ENCODE measurements at regions not wholly inside any gene's neighbourhood (a gene's known extent, or its start where the extent isn't known, plus 50 kb on each side); places are given as distances from the start of the nearest gene placed in this dataset.
"Not testable (repeated sequence)": the region's sequence is repeated elsewhere in the genome, so short reads cannot be mapped to it uniquely, and the experiment has no call there.

- H3K9me3 ChIP-seq (ENCODE audit: control insufficient read depth, low read depth, low read length); DNase-seq; H3K36me3 ChIP-seq (ENCODE audit: control insufficient read depth, insufficient read depth, low read length); H3K27me3 ChIP-seq (ENCODE audit: control insufficient read depth, insufficient read depth, low read length); H3K4me1 ChIP-seq (ENCODE audit: control insufficient read depth, insufficient read depth, low read length); H3K4me3 ChIP-seq (ENCODE audit: low read length); H3K27ac ChIP-seq (ENCODE audit: low read length): not testable (repeated sequence)
- 100% methylated on average over 2 of the region's 3 CpGs for WGBS (ENCODE audit: insufficient coverage, low lambda C conversion rate)
These were observed 338.1 kb upstream of the GALNTL6 start for GRCh38 chr4:171475111-171475510.

DNA sequence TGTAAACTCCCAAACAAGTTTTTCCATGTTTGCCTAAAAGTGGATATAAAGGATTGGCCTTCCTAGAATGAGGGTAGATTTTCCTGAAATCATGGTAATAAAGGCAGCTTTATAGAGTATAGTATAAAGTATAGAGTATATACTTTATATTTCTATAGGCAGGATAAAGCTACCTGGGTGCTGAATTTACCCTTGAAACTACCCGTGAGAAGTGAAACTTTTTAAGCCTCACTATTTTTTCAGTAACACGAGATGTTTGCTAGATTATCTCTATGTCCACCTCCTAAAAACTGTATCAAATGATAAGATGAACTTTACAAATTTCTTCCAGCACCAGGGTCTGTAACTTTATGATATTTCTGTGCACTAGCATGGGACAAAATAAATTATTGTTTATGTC, 340.0 kb upstream of the GALNTL6 start:
- no peak for DNase-seq

GRCh38 chr4:171472230-171472629, 341.0 kb upstream of the GALNTL6 start:
- H3K36me3 ChIP-seq (ENCODE audit: control insufficient read depth, insufficient read depth, low read length): no peaks in the 10 kb centered on the region
- WGBS (ENCODE audit: insufficient coverage, low lambda C conversion rate): 95% methylated on average over 3 of the region's 4 CpGs

More for the DNA sequence above, 340.0 kb upstream of the GALNTL6 start:
- Histone ChIP-seq H3K9me3 (ENCODE audit: control insufficient read depth, low read depth, low read length) (no peaks in the 10 kb centered on the region), H3K4me3 (ENCODE audit: low read length) (no peak overlapping the region), H3K27me3 (ENCODE audit: control insufficient read depth, insufficient read depth, low read length) (no peaks in the 10 kb centered on the region), H3K36me3 (ENCODE audit: control insufficient read depth, insufficient read depth, low read length) (no peaks in the 10 kb centered on the region), H3K27ac (ENCODE audit: low read length) (no peak overlapping the region), H3K4me1 (ENCODE audit: control insufficient read depth, insufficient read depth, low read length) (no peaks in the 10 kb centered on the region)
- WGBS (ENCODE audit: insufficient coverage, low lambda C conversion rate): 65% methylated on average over 2 of the region's 2 CpGs

DNA sequence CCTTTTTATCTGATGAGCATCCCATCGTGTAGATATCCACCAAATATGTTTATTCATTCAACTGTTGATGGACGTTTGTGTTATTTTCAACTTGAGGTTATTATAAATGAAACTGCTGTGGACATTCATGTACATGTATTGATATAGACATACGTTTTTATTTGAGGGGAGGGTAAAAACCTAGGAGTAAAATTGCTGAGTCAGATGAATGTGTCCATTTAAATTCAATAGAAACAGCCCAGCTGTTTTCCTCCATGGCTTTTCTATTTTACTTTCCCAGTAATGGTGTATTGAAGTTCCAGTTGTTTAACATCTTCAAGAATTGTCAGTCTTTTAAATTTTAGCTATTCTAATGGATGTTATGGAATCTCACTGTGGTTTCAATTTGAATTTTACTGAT, 348.7 kb upstream of the GALNTL6 start:
- H3K27me3 ChIP-seq (ENCODE audit: control insufficient read depth, insufficient read depth, low read length): no peaks in the 10 kb centered on the region
- no peaks in the 10 kb centered on the region for H3K9me3 ChIP-seq (ENCODE audit: control insufficient read depth, low read depth, low read length)
- no peaks in the 10 kb centered on the region for H3K36me3 ChIP-seq (ENCODE audit: control insufficient read depth, insufficient read depth, low read length)
- no peak overlapping the region for H3K4me3 ChIP-seq (ENCODE audit: low read length)
- no peak for DNase-seq
- H3K4me1 ChIP-seq (ENCODE audit: control insufficient read depth, insufficient read depth, low read length): no peaks in the 10 kb centered on the region
- no peak overlapping the region for H3K27ac ChIP-seq (ENCODE audit: low read length)
- no CpG with 5 or more reads among the region's 3 CpGs for WGBS (ENCODE audit: insufficient coverage, low lambda C conversion rate)

More at GRCh38 chr4:171472230-171472629, 341.0 kb upstream of the GALNTL6 start:
- no peaks in the 10 kb centered on the region for H3K9me3 ChIP-seq (ENCODE audit: control insufficient read depth, low read depth, low read length)
- no peaks in the 10 kb centered on the region for H3K27me3 ChIP-seq (ENCODE audit: control insufficient read depth, insufficient read depth, low read length)
- DNase-seq: no peak
- no peaks in the 10 kb centered on the region for H3K4me1 ChIP-seq (ENCODE audit: control insufficient read depth, insufficient read depth, low read length)
- no peak overlapping the region for H3K4me3 ChIP-seq (ENCODE audit: low read length)
- no peak overlapping the region for H3K27ac ChIP-seq (ENCODE audit: low read length)

DNA sequence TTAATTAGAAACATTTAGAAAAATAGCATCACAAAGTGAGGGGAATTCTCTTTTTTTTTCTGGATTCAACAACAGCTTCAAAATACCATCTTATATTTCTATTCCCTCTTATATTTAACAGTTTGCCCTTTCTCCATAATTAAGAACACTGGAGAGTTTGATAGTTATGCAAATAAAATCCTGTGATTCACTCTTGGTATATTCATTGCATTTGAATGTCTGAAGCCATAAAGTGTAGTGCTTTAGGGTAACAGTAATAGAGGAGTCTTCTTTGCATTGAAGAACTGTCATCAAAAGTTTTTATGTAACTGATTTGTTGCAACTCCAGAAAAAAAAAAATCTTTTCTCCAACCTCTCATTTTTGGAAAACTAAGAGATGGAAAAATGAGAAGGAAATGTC, 352.0 kb upstream of the GALNTL6 start:
- Histone ChIP-seq H3K27me3 (ENCODE audit: control insufficient read depth, insufficient read depth, low read length) (no peaks in the 10 kb centered on the region), H3K4me3 (ENCODE audit: low read length) (no peak overlapping the region), H3K27ac (ENCODE audit: low read length) (no peak overlapping the region), H3K9me3 (ENCODE audit: control insufficient read depth, low read depth, low read length) (no peaks in the 10 kb centered on the region), H3K4me1 (ENCODE audit: control insufficient read depth, insufficient read depth, low read length) (no peaks in the 10 kb centered on the region), H3K36me3 (ENCODE audit: control insufficient read depth, insufficient read depth, low read length) (no peaks in the 10 kb centered on the region)
- no peak for DNase-seq

GRCh38 chr4:171448919-171449481, 364.2 kb upstream of the GALNTL6 start:
- Histone ChIP-seq H3K4me3 (ENCODE audit: low read length) (no peak overlapping the region), H3K27me3 (ENCODE audit: control insufficient read depth, insufficient read depth, low read length) (no peaks in the 10 kb centered on the region), H3K4me1 (ENCODE audit: control insufficient read depth, insufficient read depth, low read length) (no peaks in the 10 kb centered on the region), H3K27ac (ENCODE audit: low read length) (no peak overlapping the region), H3K9me3 (ENCODE audit: control insufficient read depth, low read depth, low read length) (no peaks in the 10 kb centered on the region), H3K36me3 (ENCODE audit: control insufficient read depth, insufficient read depth, low read length) (no peaks in the 10 kb centered on the region)
- no peak for DNase-seq
- 77% methylated on average over 2 of the region's 2 CpGs for WGBS (ENCODE audit: insufficient coverage, low lambda C conversion rate)

DNA sequence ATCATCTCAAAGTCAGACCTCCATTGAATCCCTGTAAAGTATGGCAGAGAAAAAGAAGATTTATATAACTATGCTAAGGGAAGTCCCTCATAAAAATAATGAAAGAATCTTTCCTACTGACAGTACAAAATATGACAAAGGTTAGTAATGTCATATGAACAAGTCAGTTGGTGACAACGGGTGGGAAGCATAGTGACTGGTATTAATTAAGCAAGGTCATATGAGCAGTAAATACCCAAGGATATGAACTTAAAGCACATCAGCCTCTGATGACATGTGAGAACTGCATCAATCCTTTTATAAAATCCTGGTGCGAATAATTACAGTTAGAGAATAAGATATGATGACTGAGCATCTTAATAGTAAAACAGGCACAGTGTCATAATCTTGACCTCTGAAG, 364.8 kb upstream of the GALNTL6 start:
- WGBS (ENCODE audit: insufficient coverage, low lambda C conversion rate): 83% methylated on average over 1 of the region's 2 CpGs
- DNase-seq: no peak
- H3K36me3 ChIP-seq (ENCODE audit: control insufficient read depth, insufficient read depth, low read length): no peaks in the 10 kb centered on the region
- H3K27ac ChIP-seq (ENCODE audit: low read length): no peak overlapping the region
- H3K4me1 ChIP-seq (ENCODE audit: control insufficient read depth, insufficient read depth, low read length): no peaks in the 10 kb centered on the region
- H3K27me3 ChIP-seq (ENCODE audit: control insufficient read depth, insufficient read depth, low read length): no peaks in the 10 kb centered on the region
- H3K4me3 ChIP-seq (ENCODE audit: low read length): no peak overlapping the region
- H3K9me3 ChIP-seq (ENCODE audit: control insufficient read depth, low read depth, low read length): no peaks in the 10 kb centered on the region

- no peaks in the 10 kb centered on the region for H3K4me1 ChIP-seq (ENCODE audit: control insufficient read depth, insufficient read depth, low read length)
- WGBS (ENCODE audit: insufficient coverage, low lambda C conversion rate): 50% methylated on average over 1 of the region's 1 CpG
- H3K4me3 ChIP-seq (ENCODE audit: low read length): no peak overlapping the region
- no peaks in the 10 kb centered on the region for H3K27me3 ChIP-seq (ENCODE audit: control insufficient read depth, insufficient read depth, low read length)
- no peak for DNase-seq
- no peaks in the 10 kb centered on the region for H3K36me3 ChIP-seq (ENCODE audit: control insufficient read depth, insufficient read depth, low read length)
- no peak overlapping the region for H3K27ac ChIP-seq (ENCODE audit: low read length)
- H3K9me3 ChIP-seq (ENCODE audit: control insufficient read depth, low read depth, low read length): no peaks in the 10 kb centered on the region
These were observed 371.8 kb upstream of the GALNTL6 start for GRCh38 chr4:171441300-171441941.

GRCh38 chr4:171433674-171434073, 379.5 kb upstream of the GALNTL6 start:
- H3K9me3 ChIP-seq (ENCODE audit: control insufficient read depth, low read depth, low read length): no peaks in the 10 kb centered on the region
- H3K27me3 ChIP-seq (ENCODE audit: control insufficient read depth, insufficient read depth, low read length): no peaks in the 10 kb centered on the region
- no peaks in the 10 kb centered on the region for H3K36me3 ChIP-seq (ENCODE audit: control insufficient read depth, insufficient read depth, low read length)
- H3K4me1 ChIP-seq (ENCODE audit: control insufficient read depth, insufficient read depth, low read length): no peaks in the 10 kb centered on the region
- no peak overlapping the region for H3K4me3 ChIP-seq (ENCODE audit: low read length)
- H3K27ac ChIP-seq (ENCODE audit: low read length): no peak overlapping the region
- DNase-seq: no peak

GRCh38 chr4:171432536-171432935, 380.7 kb upstream of the GALNTL6 start:
- no peak overlapping the region for H3K27ac ChIP-seq (ENCODE audit: low read length)
- H3K27me3 ChIP-seq (ENCODE audit: control insufficient read depth, insufficient read depth, low read length): no peaks in the 10 kb centered on the region
- no peak for DNase-seq
- no peak overlapping the region for H3K4me3 ChIP-seq (ENCODE audit: low read length)
- no peaks in the 10 kb centered on the region for H3K4me1 ChIP-seq (ENCODE audit: control insufficient read depth, insufficient read depth, low read length)
- no peaks in the 10 kb centered on the region for H3K36me3 ChIP-seq (ENCODE audit: control insufficient read depth, insufficient read depth, low read length)
- no peaks in the 10 kb centered on the region for H3K9me3 ChIP-seq (ENCODE audit: control insufficient read depth, low read depth, low read length)

- H3K4me3 ChIP-seq (ENCODE audit: low read length): no peak overlapping the region
- 100% methylated on average over 2 of the region's 3 CpGs for WGBS (ENCODE audit: insufficient coverage, low lambda C conversion rate)
- H3K4me1 ChIP-seq (ENCODE audit: control insufficient read depth, insufficient read depth, low read length): no peaks in the 10 kb centered on the region
- no peaks in the 10 kb centered on the region for H3K36me3 ChIP-seq (ENCODE audit: control insufficient read depth, insufficient read depth, low read length)
- H3K27ac ChIP-seq (ENCODE audit: low read length): no peak overlapping the region
- no peaks in the 10 kb centered on the region for H3K9me3 ChIP-seq (ENCODE audit: control insufficient read depth, low read depth, low read length)
- H3K27me3 ChIP-seq (ENCODE audit: control insufficient read depth, insufficient read depth, low read length): no peaks in the 10 kb centered on the region
- DNase-seq: no peak
These were observed 382.7 kb upstream of the GALNTL6 start for GRCh38 chr4:171430495-171430894.
